ENCODE measurements at regions not wholly inside any gene's neighbourhood (a gene's known extent, or its start where the extent isn't known, plus 50 kb on each side); places are given as distances from the start of the nearest gene placed in this dataset.

DNA sequence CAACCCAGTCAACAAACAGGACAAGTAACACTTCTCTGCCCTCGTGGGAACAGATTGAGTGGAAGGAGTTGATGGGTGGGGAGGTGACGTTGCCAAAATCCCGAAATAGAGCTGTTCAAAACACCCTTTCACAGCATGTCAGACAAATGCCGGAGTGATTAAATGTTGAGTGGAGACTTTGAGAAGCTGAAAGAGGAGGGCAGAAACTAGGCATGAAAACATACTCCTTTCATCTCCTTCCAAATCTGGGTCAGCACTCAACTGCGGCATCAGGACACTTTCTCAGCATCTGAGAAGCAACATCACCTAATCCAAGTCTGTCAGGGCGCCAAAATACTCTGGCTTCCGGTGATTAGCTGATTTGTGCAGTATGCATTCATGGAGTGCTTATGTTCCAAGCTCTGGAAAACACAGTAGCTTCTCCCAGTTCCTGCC lies 51.5 kb upstream of the MRI1 start:
- Mint-ChIP-seq H3K36me3 (ENCODE audit: unreplicated experiment) (peaks cover 9% of the 10 kb centered on the region), H3K4me1 (ENCODE audit: low read depth, unreplicated experiment) (peaks cover 5% of the 10 kb centered on the region), H3K9me3 (ENCODE audit: unreplicated experiment) (peaks cover 10% of the 10 kb centered on the region), H3K4me3 (ENCODE audit: unreplicated experiment) (no peak overlapping the region), H3K27ac (ENCODE audit: unreplicated experiment) (no peak overlapping the region), H3K27me3 (ENCODE audit: unreplicated experiment) (peaks cover 1% of the 10 kb centered on the region)
- no peak for TF ChIP-seq CTCF (IDR thresholded peaks at IDR 0.05; ENCODE audit: partially characterized antibody, unreplicated experiment)
- no peak for DNase-seq

- peaks cover 2% of the 10 kb centered on the region for H3K9me3 Mint-ChIP-seq (ENCODE audit: unreplicated experiment)
- DNase-seq: no peak
- no peaks in the 10 kb centered on the region for H3K36me3 Mint-ChIP-seq (ENCODE audit: unreplicated experiment)
- H3K27me3 Mint-ChIP-seq (ENCODE audit: unreplicated experiment): no peaks in the 10 kb centered on the region
- H3K4me3 Mint-ChIP-seq (ENCODE audit: unreplicated experiment): no peak overlapping the region
- no peak overlapping the region for H3K27ac Mint-ChIP-seq (ENCODE audit: unreplicated experiment)
- no peaks in the 10 kb centered on the region for H3K4me1 Mint-ChIP-seq (ENCODE audit: low read depth, unreplicated experiment)
- no peak for TF ChIP-seq CTCF (IDR thresholded peaks at IDR 0.05; ENCODE audit: partially characterized antibody, unreplicated experiment)
These were observed 56.4 kb upstream of the MRI1 start for GRCh38 chr19:13707915-13708314.

DNA sequence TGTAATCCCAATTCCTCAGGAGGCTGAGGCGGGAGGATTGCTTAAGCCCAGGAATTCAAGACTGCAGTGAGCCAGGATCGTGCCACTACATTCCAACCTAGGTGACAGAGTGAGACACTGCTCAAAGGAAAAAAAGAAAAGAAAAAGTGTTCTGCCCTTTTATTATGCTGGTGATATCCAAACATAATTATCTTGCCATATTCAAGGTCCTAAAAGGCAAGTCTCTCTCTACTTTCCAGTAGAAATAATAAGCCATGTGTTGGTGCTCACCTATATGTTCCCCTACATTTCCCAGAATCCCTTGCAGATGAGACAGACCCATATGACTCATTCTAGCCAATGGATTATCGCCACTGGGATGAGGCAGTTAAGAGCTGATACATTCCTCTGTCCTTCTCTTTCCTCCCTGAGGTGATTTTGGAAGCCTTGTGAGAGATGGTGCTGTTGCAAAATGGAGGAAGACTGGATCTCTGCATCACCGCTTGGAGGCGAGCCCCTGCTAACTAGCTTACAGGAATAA lies 58.3 kb upstream of the MRI1 start:
- peaks cover 4% of the 10 kb centered on the region for H3K9me3 Mint-ChIP-seq (ENCODE audit: unreplicated experiment)
- H3K4me1 Mint-ChIP-seq (ENCODE audit: low read depth, unreplicated experiment): no peaks in the 10 kb centered on the region
- H3K36me3 Mint-ChIP-seq (ENCODE audit: unreplicated experiment): peaks cover 5% of the 10 kb centered on the region
- TF ChIP-seq CTCF (IDR thresholded peaks at IDR 0.05; ENCODE audit: partially characterized antibody, unreplicated experiment): no peak
- no peak overlapping the region for H3K27ac Mint-ChIP-seq (ENCODE audit: unreplicated experiment)
- no peaks in the 10 kb centered on the region for H3K27me3 Mint-ChIP-seq (ENCODE audit: unreplicated experiment)
- H3K4me3 Mint-ChIP-seq (ENCODE audit: unreplicated experiment): no peak overlapping the region
- DNase-seq: no peak

DNA sequence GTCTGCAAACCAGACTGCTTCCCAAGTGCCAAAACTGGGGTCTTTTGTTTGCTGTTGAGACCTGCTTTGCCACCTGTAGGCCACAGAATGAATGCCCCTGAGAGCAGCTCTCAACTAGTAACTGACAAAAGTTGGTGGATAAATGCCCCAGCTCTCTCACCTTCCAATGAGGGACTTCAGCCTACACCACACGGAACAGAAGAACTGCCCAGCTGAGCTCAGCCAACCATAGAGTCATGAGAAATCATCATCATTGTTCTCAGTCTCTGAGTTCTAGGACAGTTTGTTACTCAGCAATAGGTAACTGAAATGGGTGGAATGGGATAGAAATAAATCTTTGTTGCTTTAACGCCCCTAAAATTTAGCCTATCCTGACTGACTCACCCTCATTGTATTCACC lies 59.1 kb upstream of the MRI1 start:
- Mint-ChIP-seq H3K9me3 (ENCODE audit: unreplicated experiment) (peaks cover 4% of the 10 kb centered on the region), H3K27ac (ENCODE audit: unreplicated experiment) (no peak overlapping the region), H3K36me3 (ENCODE audit: unreplicated experiment) (peaks cover 5% of the 10 kb centered on the region), H3K4me1 (ENCODE audit: low read depth, unreplicated experiment) (peaks cover 4% of the 10 kb centered on the region), H3K27me3 (ENCODE audit: unreplicated experiment) (no peaks in the 10 kb centered on the region), H3K4me3 (ENCODE audit: unreplicated experiment) (no peak overlapping the region)
- TF ChIP-seq CTCF (IDR thresholded peaks at IDR 0.05; ENCODE audit: partially characterized antibody, unreplicated experiment): no peak
- no peak for DNase-seq

GRCh38 chr19:13701624-13702023 lies 62.7 kb upstream of the MRI1 start:
- Mint-ChIP-seq H3K36me3 (ENCODE audit: unreplicated experiment) (peaks cover 5% of the 10 kb centered on the region), H3K27me3 (ENCODE audit: unreplicated experiment) (peaks cover 2% of the 10 kb centered on the region), H3K4me3 (ENCODE audit: unreplicated experiment) (no peak overlapping the region), H3K27ac (ENCODE audit: unreplicated experiment) (no peak overlapping the region), H3K9me3 (ENCODE audit: unreplicated experiment) (peaks cover 4% of the 10 kb centered on the region), H3K4me1 (ENCODE audit: low read depth, unreplicated experiment) (peaks cover 6% of the 10 kb centered on the region)
- DNase-seq: no peak
- no peak for TF ChIP-seq CTCF (IDR thresholded peaks at IDR 0.05; ENCODE audit: partially characterized antibody, unreplicated experiment)
